NCI-H345 treated with DMSO at 0.1 percent for 48 hours (cell line): ENCODE measurements at regions not wholly inside any gene's neighbourhood (a gene's known extent, or its start where the extent isn't known, plus 50 kb on each side); places are given as distances from the start of the nearest gene placed in this dataset.

Experiments used
- DNase-seq: peaks from one replicate; lab custom pipeline; 2025; ENCODE audit not compliant: unreplicated experiment; lab: John Stamatoyannopoulos, UW

- DNase-seq = no peak
Observed at GRCh38 chr12:87689196-87689595, 340.0 kb downstream of the C12orf50 start.

DNA sequence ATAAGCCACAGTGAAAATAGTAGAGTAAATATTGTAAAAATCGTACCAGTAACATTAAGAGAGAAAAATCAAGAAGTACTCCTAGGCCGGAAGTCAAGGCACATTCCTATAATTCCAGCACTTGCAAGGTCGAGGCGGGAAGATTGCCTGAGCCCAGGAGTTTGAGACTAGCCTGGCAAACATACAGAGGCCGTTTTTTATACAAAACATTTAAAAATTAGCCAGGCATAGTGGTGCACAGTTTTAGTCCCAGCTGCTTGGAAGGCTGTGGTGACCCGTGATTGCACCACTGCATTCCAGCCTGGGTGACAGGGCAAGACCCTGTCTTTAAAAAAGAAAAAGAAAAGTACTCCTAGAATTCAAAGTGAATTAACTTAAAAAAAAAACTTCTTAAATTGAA lies 341.8 kb downstream of the C12orf50 start:
- no peak for DNase-seq

DNA sequence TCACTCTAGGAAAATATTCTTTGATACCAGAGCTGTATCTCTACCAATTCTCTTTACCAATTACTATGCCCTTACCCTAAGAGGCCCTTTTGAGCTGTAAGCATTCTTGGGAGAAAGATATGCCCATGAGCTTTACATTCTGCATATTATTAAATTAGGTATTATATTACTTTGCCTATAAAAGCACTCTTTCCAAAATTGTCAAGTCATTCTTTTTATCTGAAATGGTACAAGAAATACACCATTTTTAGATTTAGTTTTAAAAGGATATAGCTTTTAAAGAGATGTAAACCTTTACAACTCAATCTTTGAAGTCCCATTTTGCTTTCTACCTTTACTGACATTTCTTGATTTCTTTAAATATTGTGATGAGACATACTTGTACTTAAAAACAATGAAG lies 343.5 kb downstream of the C12orf50 start:
- no peak for DNase-seq

DNA sequence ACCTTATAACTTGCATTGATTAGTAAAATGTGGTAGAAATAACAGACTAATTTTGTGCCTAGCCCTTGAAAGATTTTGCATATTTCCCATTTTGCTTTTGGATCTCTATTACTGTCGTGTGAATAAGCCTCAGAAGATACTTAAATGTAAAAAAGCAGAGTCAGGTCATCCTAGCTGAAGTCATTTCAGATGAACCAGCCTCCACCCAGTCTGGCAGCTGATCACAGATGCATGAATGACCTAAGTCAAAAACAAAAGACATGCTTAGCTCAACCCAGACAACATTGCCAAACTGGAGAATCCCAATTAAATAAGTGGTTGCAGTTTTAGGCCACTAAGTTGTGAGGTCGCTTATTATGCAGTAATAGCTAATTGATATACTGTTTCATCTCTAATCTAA lies 349.9 kb downstream of the C12orf50 start:
- DNase-seq = no peak

GRCh38 chr12:87678453-87678852 lies 350.7 kb downstream of the C12orf50 start:
- no peak for DNase-seq

GRCh38 chr12:87676731-87677130 lies 352.5 kb downstream of the C12orf50 start:
- DNase-seq = no peak

DNA sequence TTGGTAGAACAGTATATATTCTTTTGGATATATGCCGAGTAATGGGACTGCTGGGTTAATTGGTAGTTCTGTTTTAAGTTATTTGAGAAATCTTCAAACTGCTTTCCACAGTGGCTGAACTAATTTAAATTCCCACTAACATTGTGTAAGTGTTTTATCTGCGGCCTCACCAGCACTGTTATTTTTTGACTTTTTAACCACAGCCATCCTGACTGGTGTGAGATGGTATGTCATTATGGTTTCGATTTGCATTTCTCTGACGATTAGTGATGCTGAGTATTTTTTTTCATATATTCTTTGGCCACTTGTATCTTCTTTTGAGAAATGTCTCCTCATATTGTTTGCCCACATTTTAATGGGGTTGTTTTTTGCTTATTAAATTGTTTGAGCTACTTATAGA lies 357.4 kb downstream of the C12orf50 start:
- DNase-seq = no peak

DNA sequence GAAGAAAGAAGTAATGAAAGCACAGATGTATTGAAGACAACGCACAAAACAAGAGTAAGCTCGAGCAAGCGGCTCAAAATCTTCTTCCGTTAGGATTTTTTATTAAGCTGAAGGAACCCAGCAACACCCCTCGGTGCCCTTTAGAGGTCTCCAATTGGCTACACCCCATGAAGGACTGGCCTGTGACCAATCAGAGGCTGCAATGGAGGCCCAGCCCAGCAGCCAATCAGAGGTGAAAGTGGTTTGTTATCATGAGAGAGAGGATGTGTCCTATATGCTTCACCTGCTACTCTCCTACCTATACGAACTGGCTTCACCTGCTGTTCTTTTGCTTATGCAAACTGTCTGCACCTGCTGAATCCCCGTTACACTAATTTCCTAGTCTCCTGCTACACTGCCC lies 358.8 kb downstream of the C12orf50 start:
- no peak for DNase-seq

GRCh38 chr12:87667378-87667777 lies 361.8 kb downstream of the C12orf50 start:
- no peak for DNase-seq

GRCh38 chr12:87661786-87662377 lies 367.3 kb downstream of the C12orf50 start:
- no peak for DNase-seq

DNA sequence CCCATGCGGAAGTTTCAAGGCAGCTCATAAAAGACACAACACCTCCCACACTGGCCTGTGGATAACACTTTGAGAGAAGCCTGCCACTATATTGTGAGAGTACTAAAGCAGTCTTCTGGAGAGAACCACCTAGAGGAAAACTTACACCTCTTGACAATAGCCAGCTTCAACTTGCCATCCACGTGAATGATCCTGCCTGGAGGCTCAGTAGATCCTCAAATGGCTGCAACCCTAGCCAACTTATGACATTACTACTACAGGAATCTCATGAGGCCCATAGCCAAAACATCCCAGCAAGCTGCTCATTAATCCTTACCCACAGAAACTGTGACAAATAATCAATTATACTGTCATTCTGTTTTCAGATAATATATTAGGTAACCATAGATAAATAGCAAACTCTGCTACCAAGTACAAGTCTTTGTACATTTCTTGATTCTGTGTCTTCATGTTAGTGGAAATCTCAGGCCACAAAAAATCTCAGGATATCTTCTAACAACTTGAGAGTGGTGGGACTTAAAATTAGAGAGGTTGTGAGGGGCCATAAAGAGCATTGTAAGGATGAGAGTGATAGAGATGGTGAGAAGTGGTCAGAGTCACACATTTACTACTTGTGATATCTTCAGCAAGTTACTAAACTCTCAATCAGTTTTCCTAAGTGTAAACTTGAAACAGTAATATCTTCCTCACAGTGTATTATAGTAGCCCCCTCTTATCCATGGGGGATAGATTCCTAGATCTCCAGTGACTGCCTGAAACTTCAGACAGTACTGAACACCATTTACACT lies 368.0 kb downstream of the C12orf50 start:
- no peak for DNase-seq

DNA sequence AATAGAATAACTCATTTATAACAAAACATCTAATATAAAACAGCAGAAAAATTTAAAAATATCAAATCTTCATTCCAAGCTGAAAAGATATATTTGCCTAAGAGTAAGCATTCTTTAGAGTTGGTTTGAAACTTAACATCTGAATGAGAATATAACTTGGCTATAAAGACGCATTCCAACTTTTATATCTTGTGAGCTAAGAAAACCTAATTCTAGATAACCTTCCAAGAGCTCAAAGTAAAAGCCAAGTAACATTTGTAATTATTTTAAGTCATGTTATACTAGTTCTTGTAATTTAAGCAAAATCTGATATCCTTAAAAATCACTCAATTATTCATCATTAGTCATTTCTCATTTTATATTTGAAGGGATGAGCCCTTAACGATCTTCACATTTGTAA lies 368.9 kb downstream of the C12orf50 start:
- no peak for DNase-seq

DNA sequence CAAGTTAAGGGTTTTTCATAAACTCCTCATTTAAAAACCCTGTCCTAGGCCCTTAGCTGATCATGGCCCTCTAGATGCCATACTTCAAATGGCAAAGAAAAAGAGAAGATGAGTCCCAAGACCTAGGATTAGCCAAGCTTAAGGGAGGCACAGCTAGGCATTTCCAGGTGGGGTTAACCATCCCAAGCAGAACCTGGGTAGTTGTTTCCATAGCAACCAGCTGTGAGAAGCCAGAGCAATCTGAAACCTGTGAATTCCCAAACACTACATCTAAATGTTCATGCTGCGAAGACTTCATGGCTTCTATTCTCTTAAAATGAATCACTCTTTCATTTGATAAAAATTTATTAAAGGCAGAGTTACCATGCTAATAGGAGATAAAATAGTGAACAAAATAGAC lies 372.9 kb downstream of the C12orf50 start:
- DNase-seq = no peak

DNA sequence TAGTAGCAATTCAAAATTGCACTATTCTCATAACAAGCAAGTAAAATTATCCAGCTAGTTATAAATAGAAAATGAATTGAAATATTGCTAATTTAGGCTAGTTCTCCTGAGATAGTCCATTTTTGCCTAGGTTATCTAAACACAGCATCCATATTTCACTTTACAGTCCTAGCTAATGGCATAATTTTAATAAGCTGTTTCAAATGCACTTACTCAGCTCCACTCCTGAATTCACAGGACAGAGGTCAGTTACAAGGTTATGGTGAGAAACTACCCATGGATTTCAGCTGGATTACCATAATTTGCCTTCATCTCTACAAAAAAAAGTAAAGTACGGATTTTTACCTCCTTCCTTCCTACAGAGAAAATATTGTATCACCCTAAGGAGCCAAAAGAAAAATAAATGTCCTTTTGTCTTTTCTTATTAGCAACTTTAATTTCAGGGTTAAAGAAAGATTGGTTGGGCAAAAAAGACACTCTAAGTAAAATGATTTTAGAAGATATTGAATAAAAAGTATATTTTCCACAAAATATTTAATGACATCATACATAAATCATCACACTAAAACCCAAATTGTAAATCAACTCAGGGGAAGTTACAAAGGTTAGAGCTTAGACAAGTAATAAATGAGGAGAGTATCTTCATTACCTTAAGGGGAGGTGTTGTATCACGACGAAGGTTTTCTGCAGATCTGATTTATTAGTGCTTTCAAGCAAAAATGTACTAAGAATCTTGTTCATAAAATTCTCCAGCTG lies 377.4 kb downstream of the C12orf50 start:
- DNase-seq = no peak

DNA sequence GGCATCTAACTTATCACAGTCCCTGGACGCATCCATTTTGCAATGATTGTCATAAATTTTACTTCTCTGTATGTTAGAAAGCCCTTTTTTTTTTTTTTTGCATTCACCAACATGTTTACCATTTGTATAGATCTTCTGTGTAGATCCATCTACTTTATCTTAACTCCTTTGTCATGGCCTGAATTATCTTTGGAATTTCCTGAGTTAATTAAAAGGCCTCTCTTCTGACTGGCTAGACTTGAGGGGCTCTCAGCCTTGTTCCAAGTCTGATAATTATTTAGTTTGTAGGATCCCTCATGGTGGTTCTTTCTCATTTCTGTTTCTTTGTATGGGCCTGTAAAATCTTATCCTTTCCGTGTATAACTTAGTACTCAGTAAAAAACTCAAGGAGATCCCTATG lies 387.0 kb downstream of the C12orf50 start:
- no peak for DNase-seq

- DNase-seq = no peak
Observed at GRCh38 chr12:87618199-87618598, 411.0 kb downstream of the C12orf50 start.

DNA sequence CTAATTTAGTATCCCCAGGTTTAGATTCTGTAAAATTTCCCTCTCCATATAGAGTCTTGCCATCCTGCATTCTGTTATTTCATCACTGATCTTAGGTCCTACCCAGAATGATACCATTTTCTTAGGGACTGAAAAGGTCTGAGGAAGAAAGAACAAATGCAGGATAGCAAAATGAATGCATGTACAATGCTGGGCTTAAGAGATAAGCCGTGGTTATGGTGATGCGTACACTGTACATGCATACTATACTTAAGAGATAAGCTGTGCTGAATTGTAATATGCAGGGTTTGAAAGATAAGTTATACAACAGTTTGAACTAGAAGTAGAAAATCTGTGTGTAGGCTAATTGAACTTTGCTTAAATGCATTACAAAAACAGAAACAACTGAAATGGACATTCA lies 416.2 kb downstream of the C12orf50 start:
- DNase-seq = no peak

DNA sequence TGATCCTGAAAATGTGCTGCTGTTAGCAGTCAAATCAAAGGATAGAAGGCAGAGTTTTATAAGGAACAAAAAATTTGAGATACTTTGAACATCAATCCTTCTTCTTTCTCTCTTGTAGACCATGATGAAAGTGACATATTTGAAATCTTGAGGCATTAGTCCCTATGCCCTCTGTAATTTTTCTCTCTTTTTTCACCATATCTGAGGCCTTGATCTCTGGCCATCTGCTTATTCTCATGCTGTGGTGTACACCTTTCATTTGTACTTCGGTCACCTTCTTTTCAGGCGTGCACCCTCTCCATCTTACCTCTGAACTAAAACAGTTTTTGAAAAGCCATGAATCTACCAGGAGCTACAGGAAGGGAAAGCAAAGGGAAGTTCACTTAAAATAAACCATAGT lies 420.9 kb downstream of the C12orf50 start:
- DNase-seq = no peak

- DNase-seq = no peak
Observed at GRCh38 chr12:87603727-87604126, 425.5 kb downstream of the C12orf50 start.

- DNase-seq = no peak
Observed at GRCh38 chr12:87599459-87599858, 429.7 kb downstream of the C12orf50 start.

DNA sequence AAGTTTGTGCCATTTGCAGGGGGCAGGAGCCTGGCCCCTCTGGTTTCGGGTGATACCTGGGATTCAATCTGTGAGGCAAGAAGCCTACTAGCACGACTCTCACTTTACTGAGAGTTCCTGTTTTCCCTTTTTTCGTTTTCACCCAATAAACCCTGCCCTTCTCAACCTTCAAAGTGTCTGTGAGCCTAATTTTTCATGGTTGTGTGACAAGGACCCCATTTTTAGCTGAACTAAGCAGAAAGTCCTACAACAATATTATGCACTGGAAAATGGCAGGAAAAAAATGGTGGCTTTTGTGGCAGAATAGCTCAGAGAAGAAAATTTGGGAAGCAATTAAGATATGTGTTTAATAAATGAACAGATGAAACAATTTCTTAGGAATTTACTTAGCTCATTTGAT lies 432.1 kb downstream of the C12orf50 start:
- no peak for DNase-seq

GRCh38 chr12:87596636-87597035 lies 432.6 kb downstream of the C12orf50 start:
- DNase-seq = no peak
